GM21515 (cell line): ENCODE measurements at regions not wholly inside any gene's neighbourhood (a gene's known extent, or its start where the extent isn't known, plus 50 kb on each side); places are given as distances from the start of the nearest gene placed in this dataset.
"Not testable (repeated sequence)": the region's sequence is repeated elsewhere in the genome, so short reads cannot be mapped to it uniquely, and the experiment has no call there.

Experiments used
- ATAC-seq: cut with Tn5 transposase; IDR thresholded peaks from one replicate; pipeline ENCODE4 v1.9.1; 2021; ENCODE audit not compliant: unreplicated experiment

- no peak for ATAC-seq
Observed at GRCh38 chr4:189548484-189549125, 392.1 kb upstream of the FRG1 start.

GRCh38 chr4:189551931-189552670, 388.6 kb upstream of the FRG1 start:
- not testable (repeated sequence) for ATAC-seq

GRCh38 chr4:189560605-189561004, 380.1 kb upstream of the FRG1 start:
- not testable (repeated sequence) for ATAC-seq

- ATAC-seq = not testable (repeated sequence)
Observed at GRCh38 chr4:189563751-189564150, 376.9 kb upstream of the FRG1 start.

- not testable (repeated sequence) for ATAC-seq
Observed at GRCh38 chr4:189566271-189566670, 374.4 kb upstream of the FRG1 start.

- not testable (repeated sequence) for ATAC-seq
Observed at GRCh38 chr4:189566900-189567299, 373.8 kb upstream of the FRG1 start.

GRCh38 chr4:189579645-189580044, 361.0 kb upstream of the FRG1 start:
- ATAC-seq = not testable (repeated sequence)

GRCh38 chr4:189586908-189587632, 353.6 kb upstream of the FRG1 start:
- ATAC-seq = not testable (repeated sequence)

GRCh38 chr4:189589201-189589600, 351.5 kb upstream of the FRG1 start:
- not testable (repeated sequence) for ATAC-seq

- ATAC-seq = no peak
Observed at GRCh38 chr4:189592890-189593289, 347.8 kb upstream of the FRG1 start.

- no peak for ATAC-seq
Observed at GRCh38 chr4:189597341-189597740, 343.3 kb upstream of the FRG1 start.

GRCh38 chr4:189600264-189600663, 340.4 kb upstream of the FRG1 start:
- ATAC-seq = no peak

- ATAC-seq = no peak
Observed at GRCh38 chr4:189600718-189601435, 339.8 kb upstream of the FRG1 start.

GRCh38 chr4:189602827-189603226, 337.8 kb upstream of the FRG1 start:
- ATAC-seq = not testable (repeated sequence)

GRCh38 chr4:189610571-189610970, 330.1 kb upstream of the FRG1 start:
- ATAC-seq = not testable (repeated sequence)

- no peak for ATAC-seq
Observed at GRCh38 chr4:189613207-189613606, 327.5 kb upstream of the FRG1 start.

- ATAC-seq = no peak
Observed at GRCh38 chr4:189615217-189615663, 325.4 kb upstream of the FRG1 start.

- not testable (repeated sequence) for ATAC-seq
Observed at GRCh38 chr4:189617741-189618140, 322.9 kb upstream of the FRG1 start.

GRCh38 chr4:189619441-189620250, 321.0 kb upstream of the FRG1 start:
- ATAC-seq = not testable (repeated sequence)

- not testable (repeated sequence) for ATAC-seq
Observed at GRCh38 chr4:189622574-189622973, 318.1 kb upstream of the FRG1 start.
